A549 (cell line): ENCODE measurements at regions not wholly inside any gene's neighbourhood (a gene's known extent, or its start where the extent isn't known, plus 50 kb on each side); places are given as distances from the start of the nearest gene placed in this dataset.
"Not testable (repeated sequence)": the region's sequence is repeated elsewhere in the genome, so short reads cannot be mapped to it uniquely, and the experiment has no call there.

Experiments
- CBX8 ChIP-seq: fragments of 200-600 bp; sonication (generic); IDR thresholded peaks from 2 replicates; pipeline ENCODE4 v1.6.1; 2016
- ESRRA ChIP-seq: fragments of 150-350 bp; IDR thresholded peaks from 2 replicates; pipeline ENCODE4 v1.6.1; 2014; ENCODE audit warnings: mild to moderate bottlenecking, low read length, borderline replicate concordance
- POLR2A ChIP-seq: IDR thresholded peaks from 2 replicates; pipeline ENCODE4 v1.6.1; 2012; ENCODE audit warnings: mild to moderate bottlenecking, low read length
- RFX5 ChIP-seq: fragments of 450-650 bp; IDR thresholded peaks from 2 replicates; pipeline ENCODE4 v1.7.1; 2014; ENCODE audit warnings: antibody characterized with exemption, mild to moderate bottlenecking, moderate library complexity
- TF ChIP-seq, protein P1 (sequence below): IDR thresholded peaks from 2 replicates; pipeline ENCODE4 v1.6.1; 2012
- TF ChIP-seq, protein P2 (sequence below): fragments of >200 bp; sonication (Bioruptor Twin); formaldehyde crosslinking; IDR thresholded peaks from 3 replicates; pipeline ENCODE4 v1.5.1; 2016
- TF ChIP-seq, protein P3 (sequence below): fragments of 250-450 bp; sonication (Bioruptor Pico); IDR thresholded peaks from 2 replicates; pipeline ENCODE4 v1.5.0; 2021; ENCODE audit warnings: mild to moderate bottlenecking, moderate library complexity, borderline replicate concordance
- TF ChIP-seq, protein P4 (sequence below): fragments of 200-600 bp; sonication (generic); IDR thresholded peaks from 2 replicates; pipeline ENCODE4 v1.6.1; 2016; ENCODE audit warnings: antibody characterized with exemption, mild to moderate bottlenecking, moderate library complexity

DNA sequence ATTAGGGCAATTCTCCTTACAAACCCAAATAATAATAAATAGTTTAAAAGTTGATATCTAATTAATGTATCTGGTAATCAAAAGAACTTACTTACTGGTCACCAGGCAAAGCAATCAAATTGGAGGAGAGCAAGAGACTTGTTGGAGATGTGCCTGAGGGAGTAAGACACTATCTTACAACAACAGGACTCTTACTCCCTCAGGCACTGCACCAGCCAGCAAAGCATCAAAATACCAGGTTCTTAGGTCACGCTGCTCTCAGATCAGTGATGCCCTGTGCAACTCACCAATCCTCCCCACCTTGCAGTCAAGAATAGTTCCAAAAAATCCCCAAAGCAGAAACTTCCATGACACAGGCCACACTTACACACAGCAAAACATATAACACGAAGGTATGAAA is 117.0 kb downstream of the PRR15 start:
- TF ChIP-seq, protein P1, sequence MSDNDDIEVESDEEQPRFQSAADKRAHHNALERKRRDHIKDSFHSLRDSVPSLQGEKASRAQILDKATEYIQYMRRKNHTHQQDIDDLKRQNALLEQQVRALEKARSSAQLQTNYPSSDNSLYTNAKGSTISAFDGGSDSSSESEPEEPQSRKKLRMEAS, result not testable (repeated sequence)
- TF ChIP-seq, protein P2, sequence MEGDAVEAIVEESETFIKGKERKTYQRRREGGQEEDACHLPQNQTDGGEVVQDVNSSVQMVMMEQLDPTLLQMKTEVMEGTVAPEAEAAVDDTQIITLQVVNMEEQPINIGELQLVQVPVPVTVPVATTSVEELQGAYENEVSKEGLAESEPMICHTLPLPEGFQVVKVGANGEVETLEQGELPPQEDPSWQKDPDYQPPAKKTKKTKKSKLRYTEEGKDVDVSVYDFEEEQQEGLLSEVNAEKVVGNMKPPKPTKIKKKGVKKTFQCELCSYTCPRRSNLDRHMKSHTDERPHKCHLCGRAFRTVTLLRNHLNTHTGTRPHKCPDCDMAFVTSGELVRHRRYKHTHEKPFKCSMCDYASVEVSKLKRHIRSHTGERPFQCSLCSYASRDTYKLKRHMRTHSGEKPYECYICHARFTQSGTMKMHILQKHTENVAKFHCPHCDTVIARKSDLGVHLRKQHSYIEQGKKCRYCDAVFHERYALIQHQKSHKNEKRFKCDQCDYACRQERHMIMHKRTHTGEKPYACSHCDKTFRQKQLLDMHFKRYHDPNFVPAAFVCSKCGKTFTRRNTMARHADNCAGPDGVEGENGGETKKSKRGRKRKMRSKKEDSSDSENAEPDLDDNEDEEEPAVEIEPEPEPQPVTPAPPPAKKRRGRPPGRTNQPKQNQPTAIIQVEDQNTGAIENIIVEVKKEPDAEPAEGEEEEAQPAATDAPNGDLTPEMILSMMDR, result not testable (repeated sequence)
- not testable (repeated sequence) for TF ChIP-seq CBX8, POLR2A, RFX5, ESRRA
- TF ChIP-seq, protein P3, sequence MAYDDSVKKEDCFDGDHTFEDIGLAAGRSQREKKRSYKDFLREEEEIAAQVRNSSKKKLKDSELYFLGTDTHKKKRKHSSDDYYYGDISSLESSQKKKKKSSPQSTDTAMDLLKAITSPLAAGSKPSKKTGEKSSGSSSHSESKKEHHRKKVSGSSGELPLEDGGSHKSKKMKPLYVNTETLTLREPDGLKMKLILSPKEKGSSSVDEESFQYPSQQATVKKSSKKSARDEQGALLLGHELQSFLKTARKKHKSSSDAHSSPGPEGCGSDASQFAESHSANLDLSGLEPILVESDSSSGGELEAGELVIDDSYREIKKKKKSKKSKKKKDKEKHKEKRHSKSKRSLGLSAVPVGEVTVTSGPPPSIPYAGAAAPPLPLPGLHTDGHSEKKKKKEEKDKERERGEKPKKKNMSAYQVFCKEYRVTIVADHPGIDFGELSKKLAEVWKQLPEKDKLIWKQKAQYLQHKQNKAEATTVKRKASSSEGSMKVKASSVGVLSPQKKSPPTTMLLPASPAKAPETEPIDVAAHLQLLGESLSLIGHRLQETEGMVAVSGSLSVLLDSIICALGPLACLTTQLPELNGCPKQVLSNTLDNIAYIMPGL (CRISPR knock-in tag), result not testable (repeated sequence)
- TF ChIP-seq, protein P4, sequence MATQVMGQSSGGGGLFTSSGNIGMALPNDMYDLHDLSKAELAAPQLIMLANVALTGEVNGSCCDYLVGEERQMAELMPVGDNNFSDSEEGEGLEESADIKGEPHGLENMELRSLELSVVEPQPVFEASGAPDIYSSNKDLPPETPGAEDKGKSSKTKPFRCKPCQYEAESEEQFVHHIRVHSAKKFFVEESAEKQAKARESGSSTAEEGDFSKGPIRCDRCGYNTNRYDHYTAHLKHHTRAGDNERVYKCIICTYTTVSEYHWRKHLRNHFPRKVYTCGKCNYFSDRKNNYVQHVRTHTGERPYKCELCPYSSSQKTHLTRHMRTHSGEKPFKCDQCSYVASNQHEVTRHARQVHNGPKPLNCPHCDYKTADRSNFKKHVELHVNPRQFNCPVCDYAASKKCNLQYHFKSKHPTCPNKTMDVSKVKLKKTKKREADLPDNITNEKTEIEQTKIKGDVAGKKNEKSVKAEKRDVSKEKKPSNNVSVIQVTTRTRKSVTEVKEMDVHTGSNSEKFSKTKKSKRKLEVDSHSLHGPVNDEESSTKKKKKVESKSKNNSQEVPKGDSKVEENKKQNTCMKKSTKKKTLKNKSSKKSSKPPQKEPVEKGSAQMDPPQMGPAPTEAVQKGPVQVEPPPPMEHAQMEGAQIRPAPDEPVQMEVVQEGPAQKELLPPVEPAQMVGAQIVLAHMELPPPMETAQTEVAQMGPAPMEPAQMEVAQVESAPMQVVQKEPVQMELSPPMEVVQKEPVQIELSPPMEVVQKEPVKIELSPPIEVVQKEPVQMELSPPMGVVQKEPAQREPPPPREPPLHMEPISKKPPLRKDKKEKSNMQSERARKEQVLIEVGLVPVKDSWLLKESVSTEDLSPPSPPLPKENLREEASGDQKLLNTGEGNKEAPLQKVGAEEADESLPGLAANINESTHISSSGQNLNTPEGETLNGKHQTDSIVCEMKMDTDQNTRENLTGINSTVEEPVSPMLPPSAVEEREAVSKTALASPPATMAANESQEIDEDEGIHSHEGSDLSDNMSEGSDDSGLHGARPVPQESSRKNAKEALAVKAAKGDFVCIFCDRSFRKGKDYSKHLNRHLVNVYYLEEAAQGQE, result not testable (repeated sequence)
